H1 (cell line): ENCODE measurements at regions not wholly inside any gene's neighbourhood (a gene's known extent, or its start where the extent isn't known, plus 50 kb on each side); places are given as distances from the start of the nearest gene placed in this dataset.

ENCODE experiments used
- CTCF ChIA-PET: fragments of 300-600 bp; sonication (Branson Sonifier 250); formaldehyde crosslinking; loops from one replicate; lab custom pipeline; 2021; ENCODE audit not compliant: partially characterized antibody; lab: Charles Lee
- POLR2A ChIA-PET: fragments of 300-600 bp; sonication (Branson Sonifier 250); formaldehyde crosslinking; loops from one replicate; lab custom pipeline; 2021; ENCODE audit warnings: inconsistent platforms; ENCODE audit not compliant: partially characterized antibody; lab: Charles Lee
- DNase-seq, 2 experiments: peaks; one replicate each; pipeline versions ENCODE4 v3.0.0 to v3.0.0-alpha.2; 2010 to 2022; ENCODE audit warnings: low spot score in 2 of 2, low read depth in 1 of 2, mixed read lengths in 1 of 2
- FAIRE-seq: peaks from 2 replicates; lab custom pipeline; 2011; peaks lifted over from hg19 to GRCh38; lab: Jason Lieb, UNC
- H2AFZ ChIP-seq: 2 replicates; pipeline ENCODE4 v1.8.1; 2012; ENCODE audit warnings: low read length, inconsistent platforms
- H2AK5ac ChIP-seq: 2 replicates; pipeline ENCODE4 v1.6.1; 2013; ENCODE audit warnings: low read depth, low read length
- H2BK120ac ChIP-seq: replicated peaks from 2 replicates; pipeline ENCODE3; 2013; ENCODE audit warnings: low read depth, low read length, inconsistent platforms
- H2BK12ac ChIP-seq: 2 replicates; pipeline ENCODE4 v1.6.1; 2013; ENCODE audit warnings: low read depth, low read length
- H2BK15ac ChIP-seq: 2 replicates; pipeline ENCODE4 v1.6.1; 2013; ENCODE audit warnings: low read length
- H2BK20ac ChIP-seq: 2 replicates; pipeline ENCODE4 v1.6.1; 2013; ENCODE audit warnings: low read length
- H2BK5ac ChIP-seq: 2 replicates; pipeline ENCODE4 v1.6.1; 2013; ENCODE audit warnings: low read depth, low read length
- H3K14ac ChIP-seq: 2 replicates; pipeline ENCODE4 v1.6.1; 2013; ENCODE audit warnings: inconsistent platforms; ENCODE audit not compliant: insufficient read length
- H3K18ac ChIP-seq: 2 replicates; pipeline ENCODE4 v1.6.1; 2013; ENCODE audit warnings: low read length; ENCODE audit errors: extremely low read depth
- H3K23ac ChIP-seq: 2 replicates; pipeline ENCODE4 v1.6.1; 2013; ENCODE audit warnings: inconsistent platforms; ENCODE audit not compliant: insufficient read length
- H3K23me2 ChIP-seq: 2 replicates; pipeline ENCODE4 v1.6.1; 2013; ENCODE audit warnings: low read depth, low read length
- H3K27ac ChIP-seq: 2 replicates; pipeline ENCODE4 v1.6.1; 2011; ENCODE audit warnings: low read depth, low read length, inconsistent platforms
- H3K27me3 ChIP-seq, 4 experiments: replicated peaks in 1 of 4; 1 replicate in 1 of 4; 2 replicates in 3 of 4; pipeline versions ENCODE4 v1.6.1 to v1.8.1; 2011 to 2013; ENCODE audit warnings: low read length in 3 of 4, mild to moderate bottlenecking in 3 of 4, inconsistent platforms in 2 of 4, mixed read lengths in 2 of 4, moderate library complexity in 1 of 4; ENCODE audit not compliant: control insufficient read depth in 3 of 4, insufficient read depth in 3 of 4; ENCODE audit errors: extremely low read depth in 1 of 4
- H3K36me3 ChIP-seq, 4 experiments: 2 replicates each; pipeline versions ENCODE4 v1.6.1 to v1.8.1; 2011 to 2013; ENCODE audit warnings: mild to moderate bottlenecking in 4 of 4, low read length in 3 of 4, moderate library complexity in 2 of 4, control low read depth in 1 of 4, inconsistent platforms in 1 of 4; ENCODE audit not compliant: insufficient read depth in 4 of 4, control insufficient read depth in 2 of 4
- H3K4ac ChIP-seq: replicated peaks from 2 replicates; pipeline ENCODE3; 2013; ENCODE audit warnings: low read length, low read depth, mixed read lengths, inconsistent platforms; ENCODE audit not compliant: insufficient read length
- H3K4me1 ChIP-seq, 4 experiments: replicated peaks in 1 of 4; 1 replicate in 1 of 4; 2 replicates in 3 of 4; pipeline versions ENCODE4 v1.6.1 to v1.8.1; 2011 to 2013; ENCODE audit warnings: low read length in 3 of 4, inconsistent platforms in 2 of 4, mixed read lengths in 1 of 4; ENCODE audit not compliant: insufficient read depth in 4 of 4, control insufficient read depth in 3 of 4
- H3K4me2 ChIP-seq, 2 experiments: 2 replicates each; pipeline versions ENCODE4 v1.6.1 to v1.8.1; 2011 to 2013; ENCODE audit warnings: low read depth in 2 of 2, low read length in 2 of 2, control low read depth in 1 of 2, inconsistent platforms in 1 of 2, mild to moderate bottlenecking in 1 of 2; ENCODE audit not compliant: insufficient read depth in 1 of 2
- H3K4me3 ChIP-seq, 4 experiments: fragments of 200-600, 300-600 bp in 1 of 4; sonication (generic), shearing (Covaris generic), sonication (Bioruptor Twin) in 1 of 4; 2 replicates each; pipeline versions ENCODE4 v1.5.1 to v1.8.1; 2011 to 2016; ENCODE audit warnings: low read length in 4 of 4, low read depth in 3 of 4, control low read depth in 2 of 4, inconsistent platforms in 2 of 4, mild to moderate bottlenecking in 2 of 4, mixed read lengths in 1 of 4, moderate library complexity in 1 of 4; ENCODE audit not compliant: insufficient read depth in 2 of 4; ENCODE audit errors: extremely low read depth in 1 of 4
- H3K56ac ChIP-seq: replicated peaks from 2 replicates; pipeline ENCODE3; 2013; ENCODE audit warnings: low read depth, mild to moderate bottlenecking, mixed read lengths, low read length, inconsistent platforms; ENCODE audit not compliant: insufficient read length
- H3K79me1 ChIP-seq: 2 replicates; pipeline ENCODE4 v1.6.1; 2013; ENCODE audit warnings: low read depth, low read length, control low read depth
- H3K79me2 ChIP-seq, 2 experiments: 2 replicates each; pipeline versions ENCODE4 v1.6.1 to v1.8.1; 2012 to 2013; ENCODE audit warnings: low read length in 2 of 2, mild to moderate bottlenecking in 2 of 2, inconsistent platforms in 1 of 2; ENCODE audit not compliant: insufficient read depth in 2 of 2, control insufficient read depth in 1 of 2
- H3K9ac ChIP-seq, 4 experiments: replicated peaks in 1 of 4; 1 replicate in 1 of 4; 2 replicates in 3 of 4; pipeline versions ENCODE4 v1.6.1 to v1.8.1; 2011 to 2013; ENCODE audit warnings: low read depth in 3 of 4, low read length in 3 of 4, control low read depth in 2 of 4, mild to moderate bottlenecking in 2 of 4, moderate library complexity in 2 of 4, inconsistent platforms in 1 of 4; ENCODE audit errors: extremely low read depth in 1 of 4
- H3K9me3 ChIP-seq, 2 experiments: 2 replicates each; pipeline versions ENCODE4 v1.6.1 to v1.8.1; 2012 to 2013; ENCODE audit warnings: mild to moderate bottlenecking in 2 of 2, moderate library complexity in 2 of 2, control low read depth in 1 of 2, inconsistent platforms in 1 of 2, low read depth in 1 of 2, low read length in 1 of 2, mixed read lengths in 1 of 2; ENCODE audit not compliant: insufficient read depth in 2 of 2
- H4K20me1 ChIP-seq, 2 experiments: replicated peaks in 1 of 2; 2 replicates each; pipeline versions ENCODE3 to v1.8.1; 2011 to 2013; ENCODE audit warnings: inconsistent platforms in 2 of 2, low read length in 2 of 2, mild to moderate bottlenecking in 1 of 2; ENCODE audit not compliant: insufficient read depth in 2 of 2, control insufficient read depth in 1 of 2
- H4K5ac ChIP-seq: 2 replicates; pipeline ENCODE4 v1.6.1; 2013; ENCODE audit warnings: low read length, low read depth, mixed read lengths, inconsistent platforms; ENCODE audit not compliant: insufficient read length
- H4K8ac ChIP-seq: 2 replicates; pipeline ENCODE4 v1.8.0; 2013; ENCODE audit warnings: mild to moderate bottlenecking, moderate library complexity, low read length, inconsistent platforms; ENCODE audit not compliant: insufficient read depth; ENCODE audit errors: extremely low read depth
- H4K91ac ChIP-seq: replicated peaks from 2 replicates; pipeline ENCODE3; 2013; ENCODE audit warnings: low read length, mixed read lengths, inconsistent platforms; ENCODE audit not compliant: insufficient read length
- EZH2 ChIP-seq: fragments of 200-600 bp; sonication (generic); IDR thresholded peaks from 2 replicates; pipeline ENCODE4 v1.7.1; 2012; ENCODE audit warnings: low read depth, mild to moderate bottlenecking, moderate library complexity, low read length, inconsistent platforms; ENCODE audit not compliant: severe bottlenecking
- FOSL1 ChIP-seq: IDR thresholded peaks from 2 replicates; pipeline ENCODE4 v1.6.1; 2011; ENCODE audit warnings: mild to moderate bottlenecking, low read depth, low read length, moderate library complexity; ENCODE audit not compliant: insufficient read depth
- HDAC6 ChIP-seq: IDR thresholded peaks from one replicate; pipeline ENCODE4 v1.7.1; 2012; ENCODE audit warnings: low read depth, mild to moderate bottlenecking, inconsistent platforms, low read length, moderate library complexity
- SUZ12 ChIP-seq: fragments of 200-600 bp; sonication (generic); IDR thresholded peaks from 2 replicates; pipeline ENCODE4 v1.6.1; 2012; ENCODE audit warnings: mild to moderate bottlenecking, inconsistent platforms, low read length, moderate library complexity, mixed read lengths
- TBP ChIP-seq: IDR thresholded peaks from 2 replicates; pipeline ENCODE4 v1.6.1; 2011; ENCODE audit warnings: low read depth, low read length, improper control_type of control experiment
- YY1 ChIP-seq: IDR thresholded peaks from 2 replicates; pipeline ENCODE4 v1.6.1; 2011; ENCODE audit warnings: low read depth, mild to moderate bottlenecking, low read length
- WGBS, 2 experiments: shearing (Covaris generic) in 1 of 2; methylation state at CpG; one replicate each; pipeline versions ENCODE4 v1.1.6 to v1.1.7; 2013 to 2015; ENCODE audit warnings: low lambda C conversion rate in 2 of 2, mixed read lengths in 2 of 2, inconsistent platforms in 1 of 2, low coverage in 1 of 2, missing lambda C conversion rate in 1 of 2; ENCODE audit not compliant: insufficient replicate concordance in 2 of 2, insufficient coverage in 1 of 2, insufficient read length in 1 of 2; ENCODE audit errors: extremely low coverage in 1 of 2, missing lambda C conversion rate in 1 of 2; 5-methylcytosine and 5-hydroxymethylcytosine counted together

DNA sequence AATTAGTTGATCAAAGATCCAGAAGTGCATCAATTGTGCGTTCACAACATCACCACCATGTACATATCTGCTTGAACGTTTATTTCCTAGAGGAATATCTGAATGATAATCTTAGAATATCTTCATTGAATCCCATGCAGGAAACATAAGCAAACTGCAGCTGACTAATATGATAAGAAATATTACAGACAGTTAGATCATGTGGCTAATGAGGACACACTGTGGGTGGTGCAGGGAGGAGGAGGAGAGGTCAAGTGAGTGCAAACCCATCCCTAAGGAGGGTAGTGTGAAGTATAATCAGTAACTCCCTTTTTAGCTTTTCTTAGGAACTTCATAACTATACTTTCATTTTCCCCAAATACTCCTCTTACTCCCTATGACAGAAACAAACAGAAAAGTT is 58.3 kb upstream of the HPGD start:
- no peak overlapping the region for H2AK5ac ChIP-seq
- H2BK5ac ChIP-seq = no peak overlapping the region
- DNase-seq = no peak
- no peak overlapping the region for H3K14ac ChIP-seq
- POLR2A ChIA-PET = no interaction called here
- no peak overlapping the region for H3K4me2 ChIP-seq
- no peak overlapping the region for H2BK12ac ChIP-seq
- no peaks in the 10 kb centered on the region for H3K27me3 ChIP-seq
- H3K4ac ChIP-seq = no peak overlapping the region
- H3K79me1 ChIP-seq = no peaks in the 10 kb centered on the region
- CTCF ChIA-PET = interaction anchor here (1.2 to 2.1 kb wide), 3 partner anchors 13 to 52 kb away, joined by 3 to 7 read pairs (median 3); no protein-coding TSS in a partner anchor
- H2BK15ac ChIP-seq = no peak overlapping the region
- no peak overlapping the region for H3K23ac ChIP-seq
- no peak for TF ChIP-seq FOSL1
- TF ChIP-seq SUZ12 = no peak
- TF ChIP-seq EZH2 = no peak
- TF ChIP-seq TBP = no peak
- no peak for TF ChIP-seq YY1
- TF ChIP-seq HDAC6 = no peak
- H4K20me1 ChIP-seq = no peaks in the 10 kb centered on the region
- no peak overlapping the region for H2AFZ ChIP-seq
- no peak overlapping the region for H3K27ac ChIP-seq
- H3K79me2 ChIP-seq = no peaks in the 10 kb centered on the region
- H3K4me3 ChIP-seq = no peak overlapping the region
- H4K5ac ChIP-seq = no peak overlapping the region
- no peak overlapping the region for H3K56ac ChIP-seq
- H3K36me3 ChIP-seq = no peaks in the 10 kb centered on the region; a peak in 1 of 8 replicates
- H3K9ac ChIP-seq = no peak overlapping the region
- no peaks in the 10 kb centered on the region for H3K4me1 ChIP-seq
- H3K23me2 ChIP-seq = no peaks in the 10 kb centered on the region
- no peak overlapping the region for H2BK120ac ChIP-seq
- H2BK20ac ChIP-seq = no peak overlapping the region
- no peak for FAIRE-seq
- H4K91ac ChIP-seq = no peak overlapping the region
- WGBS, 2 experiments = 93% methylated on average over 2 of the region's 2 CpGs; no CpG with 5 or more reads in 1 of the 2 experiments
- H4K8ac ChIP-seq = no peak overlapping the region
- H3K18ac ChIP-seq = no peak overlapping the region
- no peaks in the 10 kb centered on the region for H3K9me3 ChIP-seq
